NCI-H2227 (cell line): ENCODE measurements at regions not wholly inside any gene's neighbourhood (a gene's known extent, or its start where the extent isn't known, plus 50 kb on each side); places are given as distances from the start of the nearest gene placed in this dataset.

Experiments
- DNase-seq: peaks from one replicate; lab custom pipeline; 2025; ENCODE audit not compliant: unreplicated experiment; lab: John Stamatoyannopoulos, UW

DNA sequence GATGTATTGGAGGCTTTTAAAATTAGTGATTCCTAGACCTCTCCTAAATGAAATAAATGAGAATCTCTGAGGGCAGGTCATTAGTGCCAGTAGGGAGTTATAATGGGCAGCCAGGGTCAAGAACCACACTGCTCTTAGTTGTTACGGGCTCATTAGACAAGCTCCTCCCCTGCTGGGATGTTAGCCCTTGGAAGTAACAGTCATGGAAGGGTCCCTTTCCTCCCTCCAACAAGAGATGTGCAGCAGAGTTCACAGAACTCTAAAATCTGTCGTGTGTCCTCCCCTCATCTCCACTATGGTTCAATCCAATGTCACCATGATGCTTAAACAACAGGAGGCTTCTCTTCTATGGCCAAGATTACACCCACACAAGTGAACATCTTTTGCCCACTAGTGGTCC, 419.5 kb downstream of the INSC start:
- DNase-seq: no peak

DNA sequence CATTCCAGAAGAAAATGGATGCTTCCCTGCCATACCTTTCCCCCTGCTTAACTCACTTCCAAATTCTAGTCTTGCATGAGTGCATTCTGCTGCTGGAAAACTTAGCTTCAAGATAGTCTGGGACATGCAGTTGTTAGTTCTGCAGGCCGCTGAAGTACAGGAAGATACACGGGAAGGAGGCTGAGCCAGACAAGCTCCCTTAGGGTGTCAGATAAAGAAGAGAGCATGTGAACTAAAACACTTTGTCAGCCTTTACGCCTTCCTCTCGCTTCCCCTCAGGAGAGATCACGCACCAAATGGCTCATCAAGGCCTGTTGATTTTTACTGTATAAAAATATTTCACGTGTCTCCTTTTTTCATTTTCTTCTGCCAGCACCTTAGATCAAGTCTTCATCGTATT, 420.7 kb downstream of the INSC start:
- no peak for DNase-seq

GRCh38 chr11:15536438-15536837, 421.7 kb downstream of the INSC start:
- no peak for DNase-seq

DNA sequence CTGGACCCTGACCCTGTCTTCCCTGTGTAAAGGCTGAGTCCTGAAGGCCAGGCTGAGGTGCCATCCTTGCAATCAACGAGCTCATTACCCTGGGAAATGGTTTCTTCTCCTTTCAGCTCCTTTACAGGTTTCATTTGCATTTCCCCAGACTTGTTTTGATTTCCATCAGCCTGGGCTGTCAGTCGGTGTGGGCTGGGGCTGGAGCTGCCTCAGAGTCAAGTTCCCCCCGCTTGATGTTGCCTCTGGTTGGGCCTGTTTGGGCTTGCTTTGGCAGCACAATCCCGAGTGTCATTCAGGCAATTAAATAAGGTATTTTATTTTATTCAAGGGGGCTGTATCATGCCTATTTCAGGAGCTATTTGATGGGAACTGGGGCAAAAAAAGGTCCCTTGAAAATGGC, 424.9 kb downstream of the INSC start:
- DNase-seq: no peak

DNA sequence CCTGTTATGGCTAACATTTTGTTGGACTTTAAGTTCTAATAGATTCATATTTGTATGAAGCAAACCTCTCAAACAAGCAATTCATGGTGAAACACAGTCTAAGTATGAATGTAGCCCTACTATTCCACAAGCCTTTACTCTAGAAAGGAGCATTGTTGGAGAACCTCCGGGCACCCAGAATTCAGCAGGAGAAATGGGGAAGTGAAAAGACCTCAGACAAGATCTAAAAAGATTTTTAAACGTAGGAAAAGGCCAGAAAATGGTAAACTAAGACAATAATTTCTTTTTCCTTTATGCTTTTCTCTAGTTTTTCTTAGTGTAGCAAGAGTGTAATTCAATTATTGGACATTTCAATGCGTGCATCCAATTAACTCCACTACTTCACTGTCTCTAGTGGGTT, 426.4 kb downstream of the INSC start:
- no peak for DNase-seq

DNA sequence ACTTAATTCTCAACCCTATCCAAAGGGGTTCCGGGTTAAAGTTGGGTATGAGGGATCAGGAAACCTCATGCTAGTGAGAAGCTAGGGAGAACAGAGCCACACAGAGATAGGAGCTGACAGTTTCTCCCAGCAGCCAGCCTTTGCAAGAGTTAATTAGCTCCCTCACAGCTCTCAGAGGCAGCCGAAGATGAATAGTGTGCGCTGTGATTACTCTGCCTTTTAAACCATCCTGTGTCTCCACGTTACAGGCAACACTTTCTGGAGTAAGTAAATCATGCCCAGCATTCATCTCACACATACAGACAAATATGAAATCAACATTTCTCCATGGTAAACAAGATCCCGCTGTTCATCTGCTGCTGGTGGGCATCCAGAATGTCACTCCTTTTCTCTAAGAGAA, 429.6 kb downstream of the INSC start:
- peak; percentile 37 for DNase-seq

DNA sequence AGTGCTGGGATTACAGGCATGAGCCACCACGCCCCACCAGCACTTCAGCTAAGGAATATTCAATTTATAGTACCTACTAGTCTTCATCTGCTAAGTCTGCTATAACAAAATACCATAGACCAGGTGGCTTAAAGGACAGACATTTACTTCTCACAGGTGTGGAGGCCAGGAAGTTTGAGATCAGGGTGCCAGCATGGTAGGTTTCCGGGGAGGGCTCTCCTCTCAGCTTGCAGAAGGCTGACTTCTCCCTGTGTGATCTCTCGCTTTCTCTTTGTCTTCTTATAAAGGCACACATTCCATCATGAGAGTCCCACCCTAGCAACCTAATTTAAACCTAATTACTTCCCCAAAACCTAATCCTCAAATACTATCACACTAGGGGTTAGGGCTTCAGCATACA, 433.0 kb downstream of the INSC start:
- no peak for DNase-seq

GRCh38 chr11:15551901-15552851, 437.5 kb downstream of the INSC start:
- DNase-seq: no peak

GRCh38 chr11:15555161-15555560, 440.4 kb downstream of the INSC start:
- DNase-seq: no peak

DNA sequence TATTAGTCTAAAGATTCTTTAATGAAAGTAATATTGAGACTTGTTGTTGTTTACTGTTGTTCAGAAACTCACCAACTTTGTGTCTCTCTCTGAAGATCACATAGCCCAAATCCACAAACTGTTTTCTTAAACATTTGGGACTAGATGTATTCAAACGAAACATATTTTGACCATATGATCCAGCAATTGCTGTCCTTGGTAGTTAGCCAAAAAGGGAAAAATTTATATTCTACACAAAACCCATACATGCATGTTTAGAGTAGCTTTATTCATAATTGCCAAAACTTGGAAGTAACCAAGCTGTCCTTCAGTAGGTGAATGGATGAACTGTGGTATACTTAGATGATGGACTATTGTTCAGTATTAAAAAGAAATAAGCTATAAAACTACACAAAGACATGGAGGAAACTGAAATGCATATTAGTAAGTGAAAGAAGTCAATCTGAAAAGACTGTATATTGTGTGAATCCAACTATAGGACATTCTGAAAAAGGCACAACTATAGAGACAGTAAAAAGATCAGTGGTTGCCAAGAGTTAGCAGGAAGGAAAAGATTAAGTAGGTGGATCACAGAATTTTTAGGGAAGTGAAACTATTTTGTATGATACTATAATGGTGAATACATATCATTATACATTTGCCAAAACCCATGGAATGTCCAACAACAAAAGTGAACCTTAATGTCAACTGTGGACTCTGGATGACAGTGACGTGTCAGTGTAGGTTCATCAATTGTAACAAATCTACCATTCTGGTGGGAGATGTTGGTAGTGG, 442.9 kb downstream of the INSC start:
- no peak for DNase-seq

GRCh38 chr11:15558513-15559181, 443.9 kb downstream of the INSC start:
- DNase-seq: no peak

- no peak for DNase-seq
Observed at GRCh38 chr11:15560689-15561467, 446.2 kb downstream of the INSC start.

GRCh38 chr11:15562230-15562629, 447.5 kb downstream of the INSC start:
- no peak for DNase-seq

DNA sequence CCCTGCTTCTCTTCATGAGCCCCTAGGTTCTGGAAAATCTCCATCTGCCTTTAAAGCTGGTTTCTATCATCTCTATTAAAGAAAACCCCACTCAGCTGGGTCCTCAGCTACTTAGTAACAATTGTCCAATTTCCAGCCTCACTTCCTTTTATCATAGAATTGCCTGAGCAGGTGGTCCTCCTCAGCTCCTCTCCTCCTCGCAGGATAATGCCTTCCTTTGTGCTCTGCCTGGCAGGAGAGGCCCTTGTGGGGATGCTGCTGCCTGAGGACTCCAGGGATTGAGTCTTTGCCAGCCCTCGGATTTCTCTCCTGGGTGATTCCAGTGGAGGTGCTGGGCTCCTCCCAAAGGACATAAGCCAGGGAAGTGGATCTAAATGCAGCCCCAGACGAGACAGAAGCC, 448.3 kb downstream of the INSC start:
- DNase-seq: peak; percentile 78

GRCh38 chr11:15565880-15566279, 451.2 kb downstream of the INSC start:
- peak; percentile 80 for DNase-seq

- DNase-seq: no peak
Observed at GRCh38 chr11:15568440-15568839, 453.7 kb downstream of the INSC start.

DNA sequence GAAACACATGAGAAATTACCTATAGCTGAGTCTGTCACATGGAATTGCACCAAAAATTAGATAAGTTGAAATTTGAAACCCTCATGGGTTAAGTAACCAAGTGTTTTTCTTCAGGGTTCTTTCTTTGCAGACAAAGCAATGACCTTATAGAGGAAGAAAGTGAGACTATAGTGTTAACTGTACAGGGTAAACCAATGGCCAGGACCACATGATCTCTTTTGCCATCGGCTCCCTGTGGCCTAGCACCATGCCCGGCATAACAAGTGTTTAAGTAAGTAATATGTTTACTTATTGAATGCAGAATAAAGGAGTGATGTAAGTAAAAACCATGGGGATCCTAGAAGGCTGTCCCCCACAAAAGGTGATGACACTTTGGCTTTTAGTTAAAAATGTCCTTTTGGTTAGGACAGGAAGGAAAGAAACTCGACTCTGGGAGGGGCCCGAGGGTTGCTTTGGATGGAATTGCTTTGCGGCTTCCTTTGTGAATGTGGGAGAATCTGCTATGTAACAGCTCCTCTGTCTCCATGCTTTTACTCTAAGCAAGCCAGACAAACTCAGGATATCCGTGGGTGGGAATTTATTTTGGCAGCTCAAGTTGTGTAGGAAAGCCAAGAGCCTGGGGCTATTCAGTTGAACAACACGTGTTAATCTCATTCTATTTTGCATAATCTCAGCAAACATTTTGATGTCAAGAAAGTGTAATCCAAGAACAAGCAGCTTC, 454.7 kb downstream of the INSC start:
- DNase-seq: no peak

- no peak for DNase-seq
Observed at GRCh38 chr11:15575409-15575808, 460.7 kb downstream of the INSC start.

DNA sequence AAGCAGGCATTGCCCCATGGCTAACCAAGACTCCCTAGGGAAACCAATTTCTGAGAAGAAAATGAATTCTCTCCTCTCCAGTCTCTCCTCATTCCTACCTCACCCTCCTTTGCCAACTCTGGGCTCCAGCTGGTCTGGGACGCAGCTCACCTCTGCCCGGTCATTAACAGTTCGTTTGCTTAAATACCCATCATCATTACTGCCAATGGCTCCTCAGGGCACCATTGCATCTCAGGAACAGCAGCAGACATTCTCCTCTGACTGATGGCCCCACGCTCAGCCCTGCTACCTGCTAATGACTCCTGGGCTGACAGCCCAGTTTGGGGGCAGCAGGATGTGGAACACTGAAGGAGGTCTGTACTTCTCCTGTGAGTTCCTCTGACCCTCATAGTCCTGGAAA, 462.0 kb downstream of the INSC start:
- DNase-seq: no peak

DNA sequence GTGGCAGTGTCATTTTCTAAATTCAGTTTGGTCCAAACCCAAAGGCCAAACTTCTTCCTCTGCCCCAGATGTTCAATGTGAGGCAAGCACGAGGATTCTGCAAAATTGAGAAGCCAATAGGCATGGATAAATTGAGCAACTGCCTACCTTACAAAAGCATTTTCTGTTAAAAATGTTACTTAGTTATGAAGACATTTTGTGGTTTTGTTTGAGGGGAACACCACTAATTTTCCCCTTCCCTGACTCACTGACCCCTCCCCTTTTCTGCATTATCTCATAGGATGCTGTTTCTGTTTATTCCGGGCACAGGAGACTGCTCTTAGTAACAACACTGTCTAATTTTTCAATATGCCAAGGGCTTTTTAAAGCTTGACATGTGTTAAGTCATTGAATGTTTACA, 462.8 kb downstream of the INSC start:
- no peak for DNase-seq
